ENCODE measurements at regions not wholly inside any gene's neighbourhood (a gene's known extent, or its start where the extent isn't known, plus 50 kb on each side); places are given as distances from the start of the nearest gene placed in this dataset.

- Histone ChIP-seq H3K9ac (ENCODE audit: low read depth in 1 of 2, low read length in 2 of 2) (no peak overlapping the region), H3K27ac (ENCODE audit: low read depth in 2 of 2, low read length in 2 of 2) (no peak overlapping the region), H3K4me1 (ENCODE audit: control insufficient read depth in 2 of 2, insufficient read depth in 2 of 2, low read length in 2 of 2) (no peaks in the 10 kb centered on the region), H3K4me3 (ENCODE audit: low read length in 2 of 2) (no peak overlapping the region), H3K9me3 (ENCODE audit: control insufficient read depth in 2 of 2, low read length in 2 of 2) (no peaks in the 10 kb centered on the region), H3K36me3 (ENCODE audit: control insufficient read depth in 2 of 2, insufficient read depth in 2 of 2, low read length in 2 of 2) (no peaks in the 10 kb centered on the region), H3K27me3 (ENCODE audit: control insufficient read depth in 2 of 2, insufficient read depth in 2 of 2, low read length in 2 of 2) (no peaks in the 10 kb centered on the region)
Measured at GRCh38 chr11:103619480-103619879, 417.0 kb upstream of the DDI1 start.

- H3K4me3 ChIP-seq (ENCODE audit: low read length in 2 of 2): no peak overlapping the region
- no peak overlapping the region for H3K27ac ChIP-seq (ENCODE audit: low read depth in 2 of 2, low read length in 2 of 2)
- no peak overlapping the region for H3K9ac ChIP-seq (ENCODE audit: low read depth in 1 of 2, low read length in 2 of 2)
- H3K9me3 ChIP-seq (ENCODE audit: control insufficient read depth in 2 of 2, low read length in 2 of 2): no peaks in the 10 kb centered on the region
- H3K36me3 ChIP-seq (ENCODE audit: control insufficient read depth in 2 of 2, insufficient read depth in 2 of 2, low read length in 2 of 2): no peaks in the 10 kb centered on the region
- no peaks in the 10 kb centered on the region for H3K27me3 ChIP-seq (ENCODE audit: control insufficient read depth in 2 of 2, insufficient read depth in 2 of 2, low read length in 2 of 2)
- no peaks in the 10 kb centered on the region for H3K4me1 ChIP-seq (ENCODE audit: control insufficient read depth in 2 of 2, insufficient read depth in 2 of 2, low read length in 2 of 2)
Measured at GRCh38 chr11:103619938-103620337, 416.5 kb upstream of the DDI1 start.

- H3K9ac ChIP-seq (ENCODE audit: low read depth in 1 of 2, low read length in 2 of 2): no peak overlapping the region
- no peak overlapping the region for H3K27ac ChIP-seq (ENCODE audit: low read depth in 2 of 2, low read length in 2 of 2)
- H3K9me3 ChIP-seq (ENCODE audit: control insufficient read depth in 2 of 2, low read length in 2 of 2): no peaks in the 10 kb centered on the region
Measured at GRCh38 chr11:103622296-103622695, 414.1 kb upstream of the DDI1 start.

GRCh38 chr11:103623933-103624332 lies 412.5 kb upstream of the DDI1 start:
- Histone ChIP-seq H3K9me3 (ENCODE audit: control insufficient read depth in 2 of 2, low read length in 2 of 2) (no peaks in the 10 kb centered on the region), H3K36me3 (ENCODE audit: control insufficient read depth in 2 of 2, insufficient read depth in 2 of 2, low read length in 2 of 2) (no peaks in the 10 kb centered on the region), H3K4me3 (ENCODE audit: low read length in 2 of 2) (no peak overlapping the region), H3K9ac (ENCODE audit: low read depth in 1 of 2, low read length in 2 of 2) (no peak overlapping the region), H3K27me3 (ENCODE audit: control insufficient read depth in 2 of 2, insufficient read depth in 2 of 2, low read length in 2 of 2) (no peaks in the 10 kb centered on the region), H3K27ac (ENCODE audit: low read depth in 2 of 2, low read length in 2 of 2) (no peak overlapping the region), H3K4me1 (ENCODE audit: control insufficient read depth in 2 of 2, insufficient read depth in 2 of 2, low read length in 2 of 2) (no peaks in the 10 kb centered on the region)

More at GRCh38 chr11:103622296-103622695, 414.1 kb upstream of the DDI1 start:
- H3K36me3 ChIP-seq (ENCODE audit: control insufficient read depth in 2 of 2, insufficient read depth in 2 of 2, low read length in 2 of 2): no peaks in the 10 kb centered on the region
- no peaks in the 10 kb centered on the region for H3K27me3 ChIP-seq (ENCODE audit: control insufficient read depth in 2 of 2, insufficient read depth in 2 of 2, low read length in 2 of 2)
- H3K4me1 ChIP-seq (ENCODE audit: control insufficient read depth in 2 of 2, insufficient read depth in 2 of 2, low read length in 2 of 2): no peaks in the 10 kb centered on the region
- no peak overlapping the region for H3K4me3 ChIP-seq (ENCODE audit: low read length in 2 of 2)

GRCh38 chr11:103624708-103625623 lies 411.5 kb upstream of the DDI1 start:
- no peaks in the 10 kb centered on the region for H3K4me1 ChIP-seq (ENCODE audit: control insufficient read depth in 2 of 2, insufficient read depth in 2 of 2, low read length in 2 of 2)
- no peak overlapping the region for H3K27ac ChIP-seq (ENCODE audit: low read depth in 2 of 2, low read length in 2 of 2)
- no peak overlapping the region for H3K4me3 ChIP-seq (ENCODE audit: low read length in 2 of 2)
- H3K36me3 ChIP-seq (ENCODE audit: control insufficient read depth in 2 of 2, insufficient read depth in 2 of 2, low read length in 2 of 2): no peaks in the 10 kb centered on the region
- no peaks in the 10 kb centered on the region for H3K27me3 ChIP-seq (ENCODE audit: control insufficient read depth in 2 of 2, insufficient read depth in 2 of 2, low read length in 2 of 2)
- H3K9me3 ChIP-seq (ENCODE audit: control insufficient read depth in 2 of 2, low read length in 2 of 2): no peaks in the 10 kb centered on the region
- no peak overlapping the region for H3K9ac ChIP-seq (ENCODE audit: low read depth in 1 of 2, low read length in 2 of 2)

- no peaks in the 10 kb centered on the region for H3K27me3 ChIP-seq (ENCODE audit: control insufficient read depth in 2 of 2, insufficient read depth in 2 of 2, low read length in 2 of 2)
- no peak overlapping the region for H3K9ac ChIP-seq (ENCODE audit: low read depth in 1 of 2, low read length in 2 of 2)
- H3K9me3 ChIP-seq (ENCODE audit: control insufficient read depth in 2 of 2, low read length in 2 of 2): no peaks in the 10 kb centered on the region
- no peak overlapping the region for H3K27ac ChIP-seq (ENCODE audit: low read depth in 2 of 2, low read length in 2 of 2)
- H3K36me3 ChIP-seq (ENCODE audit: control insufficient read depth in 2 of 2, insufficient read depth in 2 of 2, low read length in 2 of 2): no peaks in the 10 kb centered on the region
- H3K4me1 ChIP-seq (ENCODE audit: control insufficient read depth in 2 of 2, insufficient read depth in 2 of 2, low read length in 2 of 2): no peaks in the 10 kb centered on the region
- H3K4me3 ChIP-seq (ENCODE audit: low read length in 2 of 2): no peak overlapping the region
Measured at GRCh38 chr11:103625624-103625965, 410.8 kb upstream of the DDI1 start.

- H3K27ac ChIP-seq (ENCODE audit: low read depth in 2 of 2, low read length in 2 of 2): no peak overlapping the region
- H3K36me3 ChIP-seq (ENCODE audit: control insufficient read depth in 2 of 2, insufficient read depth in 2 of 2, low read length in 2 of 2): no peaks in the 10 kb centered on the region
- H3K4me3 ChIP-seq (ENCODE audit: low read length in 2 of 2): no peak overlapping the region
- H3K9ac ChIP-seq (ENCODE audit: low read depth in 1 of 2, low read length in 2 of 2): no peak overlapping the region
- no peaks in the 10 kb centered on the region for H3K4me1 ChIP-seq (ENCODE audit: control insufficient read depth in 2 of 2, insufficient read depth in 2 of 2, low read length in 2 of 2)
- H3K9me3 ChIP-seq (ENCODE audit: control insufficient read depth in 2 of 2, low read length in 2 of 2): no peaks in the 10 kb centered on the region
- no peaks in the 10 kb centered on the region for H3K27me3 ChIP-seq (ENCODE audit: control insufficient read depth in 2 of 2, insufficient read depth in 2 of 2, low read length in 2 of 2)
Measured at GRCh38 chr11:103628121-103628520, 408.3 kb upstream of the DDI1 start.

GRCh38 chr11:103631841-103632240 lies 404.6 kb upstream of the DDI1 start:
- H3K4me3 ChIP-seq (ENCODE audit: low read length in 2 of 2): no peak overlapping the region
- no peak overlapping the region for H3K9ac ChIP-seq (ENCODE audit: low read depth in 1 of 2, low read length in 2 of 2)
- no peaks in the 10 kb centered on the region for H3K9me3 ChIP-seq (ENCODE audit: control insufficient read depth in 2 of 2, low read length in 2 of 2)
- H3K4me1 ChIP-seq (ENCODE audit: control insufficient read depth in 2 of 2, insufficient read depth in 2 of 2, low read length in 2 of 2): no peaks in the 10 kb centered on the region
- no peak overlapping the region for H3K27ac ChIP-seq (ENCODE audit: low read depth in 2 of 2, low read length in 2 of 2)
- no peaks in the 10 kb centered on the region for H3K27me3 ChIP-seq (ENCODE audit: control insufficient read depth in 2 of 2, insufficient read depth in 2 of 2, low read length in 2 of 2)
- H3K36me3 ChIP-seq (ENCODE audit: control insufficient read depth in 2 of 2, insufficient read depth in 2 of 2, low read length in 2 of 2): no peaks in the 10 kb centered on the region

GRCh38 chr11:103633068-103633788 lies 403.2 kb upstream of the DDI1 start:
- H3K27ac ChIP-seq (ENCODE audit: low read depth in 2 of 2, low read length in 2 of 2): no peak overlapping the region

GRCh38 chr11:103633819-103634590 lies 402.4 kb upstream of the DDI1 start:
- Histone ChIP-seq H3K27me3 (ENCODE audit: control insufficient read depth in 2 of 2, insufficient read depth in 2 of 2, low read length in 2 of 2) (no peaks in the 10 kb centered on the region), H3K4me1 (ENCODE audit: control insufficient read depth in 2 of 2, insufficient read depth in 2 of 2, low read length in 2 of 2) (no peaks in the 10 kb centered on the region), H3K36me3 (ENCODE audit: control insufficient read depth in 2 of 2, insufficient read depth in 2 of 2, low read length in 2 of 2) (no peaks in the 10 kb centered on the region), H3K9me3 (ENCODE audit: control insufficient read depth in 2 of 2, low read length in 2 of 2) (no peaks in the 10 kb centered on the region), H3K4me3 (ENCODE audit: low read length in 2 of 2) (no peak overlapping the region), H3K27ac (ENCODE audit: low read depth in 2 of 2, low read length in 2 of 2) (no peak overlapping the region), H3K9ac (ENCODE audit: low read depth in 1 of 2, low read length in 2 of 2) (no peak overlapping the region)

More at GRCh38 chr11:103633068-103633788, 403.2 kb upstream of the DDI1 start:
- no peaks in the 10 kb centered on the region for H3K9me3 ChIP-seq (ENCODE audit: control insufficient read depth in 2 of 2, low read length in 2 of 2)
- H3K4me1 ChIP-seq (ENCODE audit: control insufficient read depth in 2 of 2, insufficient read depth in 2 of 2, low read length in 2 of 2): no peaks in the 10 kb centered on the region
- no peaks in the 10 kb centered on the region for H3K36me3 ChIP-seq (ENCODE audit: control insufficient read depth in 2 of 2, insufficient read depth in 2 of 2, low read length in 2 of 2)
- no peaks in the 10 kb centered on the region for H3K27me3 ChIP-seq (ENCODE audit: control insufficient read depth in 2 of 2, insufficient read depth in 2 of 2, low read length in 2 of 2)
- H3K9ac ChIP-seq (ENCODE audit: low read depth in 1 of 2, low read length in 2 of 2): no peak overlapping the region
- no peak overlapping the region for H3K4me3 ChIP-seq (ENCODE audit: low read length in 2 of 2)
